Naive thymus-derived CD8-positive, alpha-beta T cell (primary cell): ENCODE measurements at regions not wholly inside any gene's neighbourhood (a gene's known extent, or its start where the extent isn't known, plus 50 kb on each side); places are given as distances from the start of the nearest gene placed in this dataset.

Experiments
- ATAC-seq, 2 donors: fragments of 150-1000 bp; cut with Tn5 transposase in 1 of 2; sonication (Bioruptor Pico), chemical (Tn5 transposase) in 1 of 2; 1 replicate in 1 of 2; 2 replicates in 1 of 2; pipeline ENCODE4 v1.10.0; 2021; ENCODE audit warnings: mild to moderate bottlenecking in 2 of 2, moderate library complexity in 2 of 2
- POLR2A ChIA-PET: fragments of 350-600 bp; sonication (Branson Sonifier 250); formaldehyde crosslinking; loops from one replicate; lab custom pipeline; 2021; ENCODE audit warnings: antibody characterized with exemption; lab: Charles Lee
- DNase-seq, 10 donors: peaks; one replicate each; pipeline versions ENCODE4 v3.0.0 to v3.0.0-alpha.2; 2020 to 2022
- H3K27ac Mint-ChIP-seq, 10 donors: one replicate each; pipeline ENCODE4 v1.8.0; 2020 to 2022; ENCODE audit warnings: mild to moderate bottlenecking in 10 of 10, mixed read lengths in 10 of 10, moderate library complexity in 4 of 10, inconsistent platforms in 1 of 10
- H3K27me3 Mint-ChIP-seq, 5 donors: one replicate each; pipeline ENCODE4 v1.8.0; 2021 to 2022; ENCODE audit warnings: mixed read lengths in 5 of 5
- H3K36me3 Mint-ChIP-seq, 3 donors: one replicate each; pipeline ENCODE4 v1.8.0; 2020 to 2022; ENCODE audit warnings: mixed read lengths in 3 of 3, mild to moderate bottlenecking in 2 of 3, inconsistent platforms in 1 of 3
- H3K4me1 Mint-ChIP-seq, 4 donors: one replicate each; pipeline ENCODE4 v1.8.0; 2021 to 2022; ENCODE audit warnings: mixed read lengths in 4 of 4
- H3K4me3 Mint-ChIP-seq, 10 donors: one replicate each; pipeline ENCODE4 v1.8.0; 2020 to 2022; ENCODE audit warnings: mild to moderate bottlenecking in 10 of 10, mixed read lengths in 10 of 10, moderate library complexity in 6 of 10, inconsistent platforms in 1 of 10
- H3K9me3 Mint-ChIP-seq, 9 donors: one replicate each; pipeline ENCODE4 v1.8.0; 2020 to 2022; ENCODE audit warnings: mixed read lengths in 9 of 9, mild to moderate bottlenecking in 3 of 9, inconsistent platforms in 1 of 9, moderate library complexity in 1 of 9

GRCh38 chr2:95539290-95539689 lies 52.5 kb upstream of the TRIM43 start:
- H3K36me3 Mint-ChIP-seq = peaks cover 0 to 28% (median 10%) of the 10 kb centered on the region in 3 donors
- no peak overlapping the region for H3K4me3 Mint-ChIP-seq
- ATAC-seq (no peak), DNase-seq (no peak)
- no peak overlapping the region for H3K27ac Mint-ChIP-seq
- POLR2A ChIA-PET = no interaction called here
- peaks cover 0 to 3% (median 0%) of the 10 kb centered on the region in 5 donors for H3K27me3 Mint-ChIP-seq
- H3K4me1 Mint-ChIP-seq = no peaks in the 10 kb centered on the region
- peaks cover 18 to 69% (median 30%) of the 10 kb centered on the region in 9 donors for H3K9me3 Mint-ChIP-seq

- Mint-ChIP-seq H3K27me3 (peaks cover 0 to 3% (median 0%) of the 10 kb centered on the region in 5 donors), H3K4me1 (no peaks in the 10 kb centered on the region), H3K36me3 (peaks cover 0 to 22% (median 7%) of the 10 kb centered on the region in 3 donors), H3K4me3 (no peak overlapping the region), H3K9me3 (peaks cover 15 to 63% (median 25%) of the 10 kb centered on the region in 9 donors), H3K27ac (no peak overlapping the region)
- no peak for DNase-seq
- ATAC-seq = no peak
- POLR2A ChIA-PET = no interaction called here
Observed at GRCh38 chr2:95539836-95540235, 52.0 kb upstream of the TRIM43 start.
